ENCODE measurements at regions not wholly inside any gene's neighbourhood (a gene's known extent, or its start where the extent isn't known, plus 50 kb on each side); places are given as distances from the start of the nearest gene placed in this dataset.

DNA sequence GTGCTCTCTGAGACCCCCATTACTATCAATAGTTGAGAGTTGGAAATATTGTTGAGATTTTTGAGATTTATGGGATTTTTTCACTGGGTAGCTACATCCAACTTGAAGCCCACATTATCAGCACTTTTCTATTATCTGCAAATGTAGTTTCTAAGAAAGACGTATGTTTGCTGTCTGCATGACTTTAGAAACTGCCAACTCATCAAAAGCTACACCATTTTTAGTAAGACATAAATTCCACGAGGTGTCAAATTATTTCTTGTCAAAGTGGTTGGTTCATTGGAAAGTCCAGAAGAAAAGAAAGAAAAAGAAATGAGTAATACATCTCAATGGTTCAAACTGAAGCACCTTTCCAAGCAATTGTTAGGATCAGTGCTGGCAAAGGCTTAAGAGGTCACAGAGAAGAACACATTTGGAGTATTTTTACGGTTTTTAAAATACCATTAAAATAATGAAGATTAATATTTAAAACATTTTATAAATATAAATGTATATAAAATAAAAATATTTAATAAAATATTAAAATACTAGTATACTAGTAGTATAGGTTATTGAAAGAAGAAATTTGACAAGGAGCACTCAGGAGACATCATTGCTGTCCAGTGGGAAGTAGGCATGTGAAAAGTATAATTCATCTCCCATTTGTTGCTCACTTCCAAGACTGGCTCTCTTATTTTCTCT is 463.5 kb downstream of the TAFA4 start:
- H3K27me3 ChIP-seq, result no peaks in the 10 kb centered on the region
- no peak overlapping the region for H3K27ac ChIP-seq
- no peak overlapping the region for H3K4me3 ChIP-seq
- no peaks in the 10 kb centered on the region for H3K9me3 ChIP-seq
- no peak for TF ChIP-seq POLR2AphosphoS5 (IDR thresholded peaks at IDR 0.05; ENCODE audit: insufficient read depth in 1 of 2, low read depth in 1 of 2)
- TF ChIP-seq, protein P1, sequence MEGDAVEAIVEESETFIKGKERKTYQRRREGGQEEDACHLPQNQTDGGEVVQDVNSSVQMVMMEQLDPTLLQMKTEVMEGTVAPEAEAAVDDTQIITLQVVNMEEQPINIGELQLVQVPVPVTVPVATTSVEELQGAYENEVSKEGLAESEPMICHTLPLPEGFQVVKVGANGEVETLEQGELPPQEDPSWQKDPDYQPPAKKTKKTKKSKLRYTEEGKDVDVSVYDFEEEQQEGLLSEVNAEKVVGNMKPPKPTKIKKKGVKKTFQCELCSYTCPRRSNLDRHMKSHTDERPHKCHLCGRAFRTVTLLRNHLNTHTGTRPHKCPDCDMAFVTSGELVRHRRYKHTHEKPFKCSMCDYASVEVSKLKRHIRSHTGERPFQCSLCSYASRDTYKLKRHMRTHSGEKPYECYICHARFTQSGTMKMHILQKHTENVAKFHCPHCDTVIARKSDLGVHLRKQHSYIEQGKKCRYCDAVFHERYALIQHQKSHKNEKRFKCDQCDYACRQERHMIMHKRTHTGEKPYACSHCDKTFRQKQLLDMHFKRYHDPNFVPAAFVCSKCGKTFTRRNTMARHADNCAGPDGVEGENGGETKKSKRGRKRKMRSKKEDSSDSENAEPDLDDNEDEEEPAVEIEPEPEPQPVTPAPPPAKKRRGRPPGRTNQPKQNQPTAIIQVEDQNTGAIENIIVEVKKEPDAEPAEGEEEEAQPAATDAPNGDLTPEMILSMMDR (IDR thresholded peaks at IDR 0.05), result no peak
- no peak for TF ChIP-seq POLR2A (IDR thresholded peaks at IDR 0.05)
- no peak for DNase-seq (ENCODE audit: extremely low spot score in 2 of 2)
- intact Hi-C loops (cut with DNase I), result no loop called here
- H3K4me1 ChIP-seq, result no peaks in the 10 kb centered on the region
- no peaks in the 10 kb centered on the region for H3K36me3 ChIP-seq

DNA sequence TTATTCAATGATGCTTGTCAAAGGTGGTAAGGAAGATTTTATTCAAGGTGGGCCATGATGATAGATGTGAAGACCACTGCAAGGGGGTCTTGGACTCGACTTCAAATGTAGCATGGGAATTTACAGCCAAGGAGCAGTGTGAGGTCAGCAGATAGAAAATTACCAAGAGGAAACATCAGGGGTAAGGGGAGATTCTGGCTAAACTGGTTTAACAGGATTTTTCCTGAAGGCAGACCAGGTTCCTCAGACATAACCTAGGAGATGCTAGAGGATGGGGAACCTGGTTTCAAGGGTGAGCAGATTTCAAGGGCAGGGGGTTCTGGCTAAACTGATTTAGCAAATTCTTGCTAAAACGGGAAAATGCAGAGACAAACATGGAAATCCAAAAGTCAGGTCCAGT is 464.9 kb downstream of the TAFA4 start:
- H3K9me3 ChIP-seq, result no peaks in the 10 kb centered on the region
- no peak overlapping the region for H3K27ac ChIP-seq
- no peaks in the 10 kb centered on the region for H3K27me3 ChIP-seq
- intact Hi-C loops (cut with DNase I), result no loop called here
- H3K4me1 ChIP-seq, result no peaks in the 10 kb centered on the region
- TF ChIP-seq POLR2AphosphoS5 (IDR thresholded peaks at IDR 0.05; ENCODE audit: insufficient read depth in 1 of 2, low read depth in 1 of 2), result no peak
- TF ChIP-seq, protein P1 (IDR thresholded peaks at IDR 0.05), result no peak
- TF ChIP-seq POLR2A (IDR thresholded peaks at IDR 0.05), result no peak
- no peak for DNase-seq (ENCODE audit: extremely low spot score in 2 of 2)
- no peak overlapping the region for H3K4me3 ChIP-seq
- no peaks in the 10 kb centered on the region for H3K36me3 ChIP-seq

DNA sequence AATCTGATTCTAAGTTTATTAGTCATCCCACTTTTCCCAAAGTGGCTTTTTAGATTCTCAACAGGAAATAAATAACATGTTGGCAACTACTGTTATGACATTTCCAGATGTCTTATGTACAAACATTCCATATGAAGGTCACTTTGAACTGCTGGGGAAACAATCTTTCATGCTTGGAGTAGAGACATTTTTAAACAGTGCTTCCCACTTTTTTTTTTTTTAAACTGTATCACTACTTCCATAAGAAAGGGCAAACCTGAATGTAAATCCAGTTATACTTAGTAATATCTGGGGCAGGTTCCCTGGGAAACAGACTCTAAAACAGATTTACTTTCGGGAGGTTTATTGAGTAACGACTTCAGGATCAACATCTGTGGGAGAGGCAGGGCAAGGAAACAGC is 473.8 kb downstream of the TAFA4 start:
- no peaks in the 10 kb centered on the region for H3K36me3 ChIP-seq
- no peaks in the 10 kb centered on the region for H3K4me1 ChIP-seq
- no peak for TF ChIP-seq POLR2A (IDR thresholded peaks at IDR 0.05)
- TF ChIP-seq, protein P1 (IDR thresholded peaks at IDR 0.05), result no peak
- no peak for TF ChIP-seq POLR2AphosphoS5 (IDR thresholded peaks at IDR 0.05; ENCODE audit: insufficient read depth in 1 of 2, low read depth in 1 of 2)
- DNase-seq (ENCODE audit: extremely low spot score in 2 of 2), result no peak
- H3K4me3 ChIP-seq, result no peak overlapping the region
- intact Hi-C loops (cut with DNase I), result no loop called here
- no peak overlapping the region for H3K27ac ChIP-seq
- H3K9me3 ChIP-seq, result no peaks in the 10 kb centered on the region
- H3K27me3 ChIP-seq, result no peaks in the 10 kb centered on the region

DNA sequence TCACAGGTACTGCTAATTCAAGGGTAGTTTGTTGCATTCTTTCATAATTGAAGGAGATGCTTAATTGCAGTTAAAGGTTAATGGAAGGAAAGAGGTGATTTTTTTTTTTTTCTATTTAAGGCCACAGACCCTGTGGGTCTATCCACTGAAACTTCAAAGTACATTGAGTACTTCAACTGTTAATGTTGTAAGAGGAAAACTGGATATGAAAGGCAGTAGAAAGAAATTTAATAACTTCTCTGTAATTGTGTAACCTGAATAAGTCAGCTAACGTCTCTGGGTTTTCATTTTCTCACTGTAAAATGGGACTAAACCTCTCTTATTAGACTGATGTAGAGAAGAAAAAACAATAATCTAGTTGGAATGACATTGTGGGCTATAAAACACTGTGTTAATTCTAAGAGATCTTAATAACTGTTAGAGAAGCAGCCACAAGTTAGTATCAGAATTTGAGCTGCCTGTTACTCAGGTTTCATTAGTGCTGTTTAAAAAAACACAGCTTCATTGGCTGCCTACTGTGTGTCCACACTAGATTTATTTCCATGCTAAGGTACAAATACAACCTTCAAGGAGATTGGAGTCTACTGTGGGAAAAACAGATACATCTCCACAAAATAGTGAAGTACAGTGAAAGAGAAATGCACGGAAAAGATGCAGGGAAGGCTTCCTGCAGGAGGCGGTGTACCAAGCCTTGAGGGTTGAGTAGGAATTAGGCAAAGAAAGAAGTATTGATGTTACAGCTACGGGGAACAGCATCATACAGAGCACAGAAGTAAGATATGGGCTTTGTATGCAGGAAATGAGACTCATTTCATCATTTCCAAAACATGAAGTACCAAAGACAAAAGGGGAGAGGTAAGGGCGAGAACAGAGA is 483.6 kb downstream of the TAFA4 start:
- Histone ChIP-seq H3K9me3 (no peaks in the 10 kb centered on the region), H3K27ac (no peak overlapping the region), H3K4me3 (no peak overlapping the region), H3K27me3 (no peaks in the 10 kb centered on the region), H3K36me3 (no peaks in the 10 kb centered on the region), H3K4me1 (no peaks in the 10 kb centered on the region)
- DNase-seq (ENCODE audit: extremely low spot score in 2 of 2), result no peak
- no peak for TF ChIP-seq POLR2A (IDR thresholded peaks at IDR 0.05)
- TF ChIP-seq, protein P1 (IDR thresholded peaks at IDR 0.05), result no peak
- TF ChIP-seq POLR2AphosphoS5 (IDR thresholded peaks at IDR 0.05; ENCODE audit: insufficient read depth in 1 of 2, low read depth in 1 of 2), result no peak
- intact Hi-C loops (cut with DNase I), result no loop called here

DNA sequence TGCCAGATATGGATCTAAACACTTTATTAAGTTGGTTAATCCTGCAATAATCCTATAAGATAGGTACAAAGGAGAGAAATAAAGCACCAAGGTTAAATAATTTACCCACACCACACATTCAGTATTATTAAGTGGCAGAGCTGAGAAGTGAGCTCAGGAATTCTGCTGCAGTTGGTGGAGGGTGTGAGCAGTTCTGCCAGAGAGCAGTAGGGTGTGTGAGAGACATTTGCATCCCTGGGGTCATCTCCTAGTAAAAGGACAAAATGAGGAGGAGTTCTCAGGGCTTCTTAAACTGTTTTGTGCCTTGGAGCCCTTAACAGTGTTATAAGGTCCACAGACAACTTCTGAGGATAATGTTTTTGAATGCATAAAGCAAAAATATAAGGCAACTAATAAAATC is 484.5 kb downstream of the TAFA4 start:
- H3K27ac ChIP-seq, result no peak overlapping the region
- no peak for TF ChIP-seq POLR2A (IDR thresholded peaks at IDR 0.05)
- TF ChIP-seq, protein P1 (IDR thresholded peaks at IDR 0.05), result no peak
- intact Hi-C loops (cut with DNase I), result no loop called here
- no peaks in the 10 kb centered on the region for H3K9me3 ChIP-seq
- H3K27me3 ChIP-seq, result no peaks in the 10 kb centered on the region
- no peaks in the 10 kb centered on the region for H3K36me3 ChIP-seq
- H3K4me3 ChIP-seq, result no peak overlapping the region
- no peak for DNase-seq (ENCODE audit: extremely low spot score in 2 of 2)
- H3K4me1 ChIP-seq, result no peaks in the 10 kb centered on the region

Data from vagina (tissue), 2 donors.